NCI-H2107 treated with DMSO at 0.1 percent for 48 hours (cell line): ENCODE measurements at regions not wholly inside any gene's neighbourhood (a gene's known extent, or its start where the extent isn't known, plus 50 kb on each side); places are given as distances from the start of the nearest gene placed in this dataset.

Experiments used
- DNase-seq: peaks from one replicate; lab custom pipeline; 2025; ENCODE audit not compliant: unreplicated experiment; lab: John Stamatoyannopoulos, UW

GRCh38 chr16:11495066-11495407, 91.7 kb downstream of the LITAF start:
- no peak for DNase-seq
